Osteoblast (primary cell): ENCODE measurements at regions not wholly inside any gene's neighbourhood (a gene's known extent, or its start where the extent isn't known, plus 50 kb on each side); places are given as distances from the start of the nearest gene placed in this dataset.
A peak's percentile ranks its signal among the peaks of the same experiment; 100 is the strongest.

ENCODE experiments used
- DNase-seq: peaks from one replicate; pipeline ENCODE4 v3.0.0; 2011; ENCODE audit warnings: low spot score, mixed read lengths; ENCODE audit not compliant: insufficient read length; ENCODE audit errors: missing footprints
- H2AFZ ChIP-seq: 2 replicates; pipeline ENCODE4 v1.6.0; 2011; ENCODE audit warnings: mild to moderate bottlenecking, low read length
- H3K27ac ChIP-seq: 2 replicates; pipeline ENCODE4 v1.5.1; 2011; ENCODE audit warnings: mild to moderate bottlenecking, low read depth, low read length, moderate library complexity
- H3K27me3 ChIP-seq: 2 replicates; pipeline ENCODE4 v1.6.0; 2012; ENCODE audit warnings: mild to moderate bottlenecking, control low read depth, inconsistent platforms, low read length, moderate library complexity; ENCODE audit not compliant: insufficient read depth
- H3K36me3 ChIP-seq: 2 replicates; pipeline ENCODE4 v1.5.1; 2011; ENCODE audit warnings: mild to moderate bottlenecking, low read length, control low read depth, moderate library complexity; ENCODE audit not compliant: insufficient read depth
- H3K4me1 ChIP-seq: 2 replicates; pipeline ENCODE4 v1.5.1; 2011; ENCODE audit warnings: mild to moderate bottlenecking, low read length, control low read depth, moderate library complexity; ENCODE audit not compliant: insufficient read depth
- H3K4me2 ChIP-seq: 2 replicates; pipeline ENCODE4 v1.6.0; 2011; ENCODE audit warnings: mild to moderate bottlenecking, low read length; ENCODE audit not compliant: insufficient read depth
- H3K4me3 ChIP-seq: fragments of 200-600 bp; sonication (generic); 3 replicates; pipeline ENCODE4 v1.5.1; 2012; ENCODE audit warnings: mild to moderate bottlenecking, low read length, inconsistent platforms; ENCODE audit not compliant: insufficient read depth
- H3K79me2 ChIP-seq: 2 replicates; pipeline ENCODE4 v1.6.0; 2012; ENCODE audit warnings: mild to moderate bottlenecking, low read length, control low read depth, inconsistent platforms; ENCODE audit not compliant: insufficient read depth
- H3K9me3 ChIP-seq: 2 replicates; pipeline ENCODE4 v1.5.1; 2011; ENCODE audit warnings: low read depth, low read length, control low read depth
- H4K20me1 ChIP-seq: 2 replicates; pipeline ENCODE4 v1.6.0; 2012; ENCODE audit warnings: mild to moderate bottlenecking, low read length, control low read depth; ENCODE audit not compliant: insufficient read depth
- TF ChIP-seq, protein P1 (sequence below): IDR thresholded peaks from 2 replicates; pipeline ENCODE4 v1.5.1; 2011; ENCODE audit warnings: mild to moderate bottlenecking, low read depth, low read length, moderate library complexity; ENCODE audit errors: extremely low read depth

DNA sequence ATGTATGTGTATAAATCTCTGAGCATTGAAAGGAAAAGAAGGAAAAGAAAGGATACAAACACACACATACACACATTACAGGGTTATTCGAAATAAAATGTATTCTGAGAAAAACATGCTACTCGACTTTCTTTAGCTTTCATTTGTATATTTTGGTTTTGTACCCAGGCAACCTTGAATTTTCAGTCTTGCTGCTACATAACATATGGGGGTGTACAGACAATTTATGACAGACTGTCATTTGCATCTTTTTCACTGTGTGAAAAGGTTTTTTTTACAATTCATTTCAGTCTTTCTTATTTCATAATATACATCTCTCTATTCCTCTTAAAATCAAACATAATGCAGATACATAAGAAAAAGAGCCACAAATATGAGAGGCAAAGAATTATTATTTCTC, 1238.4 kb upstream of the NXPH2 start:
- H3K4me3 ChIP-seq, result no peak overlapping the region
- TF ChIP-seq, protein P1, sequence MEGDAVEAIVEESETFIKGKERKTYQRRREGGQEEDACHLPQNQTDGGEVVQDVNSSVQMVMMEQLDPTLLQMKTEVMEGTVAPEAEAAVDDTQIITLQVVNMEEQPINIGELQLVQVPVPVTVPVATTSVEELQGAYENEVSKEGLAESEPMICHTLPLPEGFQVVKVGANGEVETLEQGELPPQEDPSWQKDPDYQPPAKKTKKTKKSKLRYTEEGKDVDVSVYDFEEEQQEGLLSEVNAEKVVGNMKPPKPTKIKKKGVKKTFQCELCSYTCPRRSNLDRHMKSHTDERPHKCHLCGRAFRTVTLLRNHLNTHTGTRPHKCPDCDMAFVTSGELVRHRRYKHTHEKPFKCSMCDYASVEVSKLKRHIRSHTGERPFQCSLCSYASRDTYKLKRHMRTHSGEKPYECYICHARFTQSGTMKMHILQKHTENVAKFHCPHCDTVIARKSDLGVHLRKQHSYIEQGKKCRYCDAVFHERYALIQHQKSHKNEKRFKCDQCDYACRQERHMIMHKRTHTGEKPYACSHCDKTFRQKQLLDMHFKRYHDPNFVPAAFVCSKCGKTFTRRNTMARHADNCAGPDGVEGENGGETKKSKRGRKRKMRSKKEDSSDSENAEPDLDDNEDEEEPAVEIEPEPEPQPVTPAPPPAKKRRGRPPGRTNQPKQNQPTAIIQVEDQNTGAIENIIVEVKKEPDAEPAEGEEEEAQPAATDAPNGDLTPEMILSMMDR, result no peak
- H3K79me2 ChIP-seq, result no peaks in the 10 kb centered on the region
- H3K4me2 ChIP-seq, result no peak overlapping the region
- H4K20me1 ChIP-seq, result no peaks in the 10 kb centered on the region
- H3K4me1 ChIP-seq, result no peaks in the 10 kb centered on the region
- peaks cover 3% of the 10 kb centered on the region for H3K9me3 ChIP-seq
- DNase-seq, result no peak
- H3K36me3 ChIP-seq, result no peaks in the 10 kb centered on the region
- H3K27me3 ChIP-seq, result no peaks in the 10 kb centered on the region
- no peak overlapping the region for H2AFZ ChIP-seq
- no peak overlapping the region for H3K27ac ChIP-seq

DNA sequence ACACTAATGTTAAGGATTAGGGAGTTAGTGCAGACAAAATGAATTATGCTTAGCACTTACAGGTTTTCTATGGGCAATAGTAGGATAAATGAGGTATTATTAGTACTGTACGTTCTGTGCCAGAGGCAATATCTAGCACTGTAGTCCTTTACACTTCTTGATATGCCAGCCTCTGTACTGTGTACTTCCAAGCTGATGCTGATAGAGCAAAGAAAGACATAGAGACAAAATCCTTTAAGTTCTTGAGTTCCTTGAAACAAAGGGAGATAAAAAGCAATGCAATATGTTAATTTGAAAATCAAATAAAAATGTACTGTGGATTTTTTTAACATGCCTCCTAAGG, 1234.0 kb upstream of the NXPH2 start:
- TF ChIP-seq, protein P1, result no peak
- peaks cover 7% of the 10 kb centered on the region for H3K9me3 ChIP-seq
- no peaks in the 10 kb centered on the region for H3K27me3 ChIP-seq
- H3K4me1 ChIP-seq, result no peaks in the 10 kb centered on the region
- H3K27ac ChIP-seq, result no peak overlapping the region
- no peak for DNase-seq
- no peak overlapping the region for H2AFZ ChIP-seq
- no peaks in the 10 kb centered on the region for H4K20me1 ChIP-seq
- H3K36me3 ChIP-seq, result no peaks in the 10 kb centered on the region
- H3K4me3 ChIP-seq, result no peak overlapping the region
- H3K4me2 ChIP-seq, result no peak overlapping the region
- no peaks in the 10 kb centered on the region for H3K79me2 ChIP-seq

DNA sequence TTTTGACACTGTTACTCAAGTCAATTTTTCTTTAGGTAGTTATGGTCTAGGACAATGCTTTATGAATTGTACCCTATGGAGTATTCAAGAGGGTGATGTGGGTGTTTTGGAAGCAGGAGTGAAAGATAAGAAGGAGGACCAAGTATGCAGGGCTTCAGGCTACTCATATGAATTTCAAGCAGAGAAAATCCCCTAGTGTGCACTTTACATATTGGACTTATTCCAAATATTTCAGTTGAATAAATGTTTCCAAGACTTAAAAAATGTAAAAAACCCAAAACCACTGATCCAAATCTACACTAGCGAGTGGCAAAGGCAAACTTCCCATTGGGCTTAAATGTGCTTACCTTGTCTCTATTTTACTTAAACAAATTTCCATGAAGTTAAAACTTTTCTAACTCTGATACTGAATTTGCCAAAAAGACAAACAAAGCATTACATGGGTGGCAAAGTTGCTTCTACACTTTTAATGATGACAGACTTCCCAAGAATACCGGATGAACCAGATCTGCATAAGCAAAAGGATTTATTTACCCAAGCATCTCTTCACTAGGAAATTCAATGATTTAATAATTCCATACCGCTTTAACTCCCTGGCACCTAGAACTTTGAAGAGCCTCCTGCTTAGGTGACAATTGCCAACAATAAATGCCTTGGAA, 1233.5 kb upstream of the NXPH2 start:
- Histone ChIP-seq H3K27me3 (no peaks in the 10 kb centered on the region), H3K36me3 (no peaks in the 10 kb centered on the region), H3K4me2 (no peak overlapping the region), H3K4me3 (no peak overlapping the region), H3K27ac (no peak overlapping the region), H3K79me2 (no peaks in the 10 kb centered on the region), H3K9me3 (peaks cover 7% of the 10 kb centered on the region), H3K4me1 (no peaks in the 10 kb centered on the region), H2AFZ (no peak overlapping the region), H4K20me1 (no peaks in the 10 kb centered on the region)
- TF ChIP-seq, protein P1, result no peak
- DNase-seq, result no peak

DNA sequence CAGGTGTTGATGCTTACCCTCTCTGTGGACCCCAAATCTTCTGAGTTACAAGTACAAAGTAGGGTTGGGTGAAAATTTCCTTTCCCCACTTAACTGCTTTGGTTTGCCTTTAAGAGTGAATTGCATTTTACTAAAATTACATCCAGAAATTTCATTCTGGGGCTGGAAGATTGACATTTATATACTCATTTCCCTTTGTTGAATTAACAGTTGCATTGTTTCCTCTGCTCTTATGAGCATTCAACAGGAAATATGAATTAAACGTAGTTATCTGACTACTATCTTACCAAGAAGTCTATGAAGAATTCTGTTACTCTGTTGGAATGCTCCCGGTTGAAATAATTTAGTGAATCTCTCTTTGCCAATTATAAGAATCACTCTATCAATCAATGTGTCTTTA, 1231.1 kb upstream of the NXPH2 start:
- Histone ChIP-seq H3K4me1 (no peaks in the 10 kb centered on the region), H3K27ac (no peak overlapping the region), H3K36me3 (no peaks in the 10 kb centered on the region), H4K20me1 (no peaks in the 10 kb centered on the region), H3K4me2 (no peak overlapping the region), H3K79me2 (no peaks in the 10 kb centered on the region), H3K4me3 (no peak overlapping the region), H3K27me3 (no peaks in the 10 kb centered on the region), H3K9me3 (peaks cover 4% of the 10 kb centered on the region), H2AFZ (no peak overlapping the region)
- peak; percentile 62 for DNase-seq
- TF ChIP-seq, protein P1, result no peak
